GM21390 (cell line): ENCODE measurements at regions not wholly inside any gene's neighbourhood (a gene's known extent, or its start where the extent isn't known, plus 50 kb on each side); places are given as distances from the start of the nearest gene placed in this dataset.
"Not testable (repeated sequence)": the region's sequence is repeated elsewhere in the genome, so short reads cannot be mapped to it uniquely, and the experiment has no call there.

Experiments used
- ATAC-seq: cut with Tn5 transposase; IDR thresholded peaks from one replicate; pipeline ENCODE4 v1.9.1; 2021; ENCODE audit not compliant: unreplicated experiment

DNA sequence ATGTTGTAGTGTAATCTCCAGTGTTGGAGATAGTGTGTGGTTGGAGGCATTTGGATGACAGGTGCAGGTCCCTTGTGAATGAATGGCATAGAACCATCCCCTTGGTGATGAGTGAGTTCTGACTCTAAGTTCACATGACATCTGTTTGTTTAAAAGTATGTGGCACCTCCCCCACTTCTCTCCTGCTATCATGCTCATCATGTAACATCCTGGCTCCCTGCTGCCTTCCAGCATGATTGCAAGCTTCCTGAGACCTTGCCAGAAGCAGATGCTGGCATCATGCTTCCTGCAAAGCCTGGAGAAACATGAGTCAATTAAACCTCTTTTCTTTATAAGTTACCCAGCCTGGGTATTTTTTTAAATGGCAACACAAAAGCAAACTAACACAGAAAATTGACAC is 499.0 kb upstream of the SEMA3D start:
- no peak for ATAC-seq

GRCh38 chr7:85682833-85683620 is 496.2 kb upstream of the SEMA3D start:
- ATAC-seq = no peak

DNA sequence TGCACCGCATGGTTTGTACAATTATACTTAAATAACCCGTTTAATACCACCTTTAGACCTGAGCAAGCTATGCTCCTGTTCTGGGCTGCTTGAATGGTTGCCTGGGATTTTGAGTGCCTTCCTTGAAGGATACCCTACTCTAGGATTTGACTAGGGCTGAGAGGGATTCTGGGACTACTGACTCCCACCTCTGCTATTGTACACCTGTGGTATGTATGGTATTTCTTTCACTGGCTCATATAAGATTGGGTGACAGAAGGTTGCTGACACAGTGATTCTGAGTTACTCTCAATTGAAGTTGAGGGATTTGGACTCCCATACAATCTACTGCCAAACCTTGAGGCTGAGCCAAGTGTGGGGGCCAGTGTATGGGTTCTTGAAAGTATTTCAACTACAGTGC is 494.4 kb upstream of the SEMA3D start:
- no peak for ATAC-seq

GRCh38 chr7:85675093-85675492 is 488.2 kb upstream of the SEMA3D start:
- ATAC-seq = not testable (repeated sequence)

GRCh38 chr7:85673876-85674275 is 487.0 kb upstream of the SEMA3D start:
- ATAC-seq = no peak

GRCh38 chr7:85669225-85669624 is 482.4 kb upstream of the SEMA3D start:
- no peak for ATAC-seq

- no peak for ATAC-seq
Measured at GRCh38 chr7:85664341-85664740, 477.5 kb upstream of the SEMA3D start.

GRCh38 chr7:85659364-85659763 is 472.5 kb upstream of the SEMA3D start:
- no peak for ATAC-seq

DNA sequence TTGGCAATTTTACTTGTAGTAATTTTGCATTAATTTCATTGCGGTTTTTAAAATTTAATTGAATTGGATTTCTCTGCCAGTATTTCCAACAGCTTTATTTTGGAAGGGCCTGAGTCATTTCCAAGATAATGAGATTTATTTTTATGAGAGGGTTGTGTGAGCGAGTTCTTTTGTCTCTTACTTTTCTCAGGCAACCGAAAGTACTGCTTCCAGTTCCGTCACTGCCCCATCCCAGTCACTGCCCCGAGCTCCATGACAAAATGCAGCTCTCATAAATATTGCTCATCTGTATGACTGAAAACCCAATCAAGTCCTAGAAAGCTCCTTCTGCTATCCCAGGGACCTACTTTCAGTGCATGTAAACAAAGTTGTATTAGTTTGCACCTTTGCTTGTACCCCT is 468.4 kb upstream of the SEMA3D start:
- ATAC-seq = no peak

GRCh38 chr7:85644272-85644671 is 457.4 kb upstream of the SEMA3D start:
- no peak for ATAC-seq

- ATAC-seq = no peak
Measured at GRCh38 chr7:85641331-85641730, 454.5 kb upstream of the SEMA3D start.

- ATAC-seq = no peak
Measured at GRCh38 chr7:85638394-85638793, 451.5 kb upstream of the SEMA3D start.

DNA sequence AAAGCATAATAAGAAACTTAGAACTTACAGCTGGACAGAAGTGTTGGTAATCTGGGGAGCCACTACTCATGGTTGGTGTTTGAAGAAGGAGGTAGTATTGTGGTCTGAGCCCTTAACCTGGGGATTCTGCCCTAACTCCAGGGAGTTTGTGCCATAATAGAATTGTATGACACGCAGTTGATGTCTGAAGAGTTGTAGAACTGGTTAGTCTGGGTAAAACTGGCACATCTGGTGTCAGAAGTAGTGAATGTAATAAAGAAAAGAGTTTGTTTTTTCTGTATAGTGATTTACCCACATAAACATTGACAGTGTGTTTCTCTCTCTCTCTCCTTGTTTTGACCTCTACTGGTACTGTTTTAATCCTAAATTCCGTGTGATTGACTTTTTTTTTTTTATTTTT is 448.1 kb upstream of the SEMA3D start:
- no peak for ATAC-seq

DNA sequence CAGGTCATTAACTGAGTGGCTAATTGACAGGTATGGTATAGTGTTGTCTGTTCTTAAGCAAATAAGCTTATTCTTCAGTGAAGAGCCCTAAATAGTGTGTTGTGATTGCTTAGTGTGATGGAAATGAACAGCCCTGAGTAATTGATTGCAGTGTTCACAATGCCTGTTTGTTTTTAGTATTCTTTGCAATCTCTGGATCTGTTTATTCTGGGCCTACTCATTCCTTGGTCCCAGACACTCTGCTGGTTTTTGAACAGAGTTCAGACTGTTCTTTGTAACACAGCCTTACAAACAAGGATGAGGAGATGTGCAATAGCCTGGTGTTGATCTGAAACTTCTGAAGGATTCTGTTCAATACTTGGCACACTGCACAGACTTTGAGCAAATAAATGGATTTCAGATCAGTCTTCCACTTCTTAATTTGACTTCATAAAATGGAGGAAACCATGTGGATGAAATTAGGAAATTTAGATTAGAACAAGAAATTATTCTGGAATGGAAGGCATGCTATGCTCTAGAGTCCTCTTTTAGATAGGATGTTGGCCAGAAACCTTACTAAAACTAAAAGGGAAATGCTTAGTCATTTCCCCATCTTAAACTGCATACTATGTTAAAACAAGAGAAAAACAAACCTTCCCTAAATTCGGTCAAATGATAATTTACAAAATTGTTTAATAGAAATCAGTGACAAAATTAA is 444.2 kb upstream of the SEMA3D start:
- no peak for ATAC-seq

- ATAC-seq = no peak
Measured at GRCh38 chr7:85627791-85628586, 441.1 kb upstream of the SEMA3D start.

GRCh38 chr7:85622059-85622458 is 435.2 kb upstream of the SEMA3D start:
- no peak for ATAC-seq

DNA sequence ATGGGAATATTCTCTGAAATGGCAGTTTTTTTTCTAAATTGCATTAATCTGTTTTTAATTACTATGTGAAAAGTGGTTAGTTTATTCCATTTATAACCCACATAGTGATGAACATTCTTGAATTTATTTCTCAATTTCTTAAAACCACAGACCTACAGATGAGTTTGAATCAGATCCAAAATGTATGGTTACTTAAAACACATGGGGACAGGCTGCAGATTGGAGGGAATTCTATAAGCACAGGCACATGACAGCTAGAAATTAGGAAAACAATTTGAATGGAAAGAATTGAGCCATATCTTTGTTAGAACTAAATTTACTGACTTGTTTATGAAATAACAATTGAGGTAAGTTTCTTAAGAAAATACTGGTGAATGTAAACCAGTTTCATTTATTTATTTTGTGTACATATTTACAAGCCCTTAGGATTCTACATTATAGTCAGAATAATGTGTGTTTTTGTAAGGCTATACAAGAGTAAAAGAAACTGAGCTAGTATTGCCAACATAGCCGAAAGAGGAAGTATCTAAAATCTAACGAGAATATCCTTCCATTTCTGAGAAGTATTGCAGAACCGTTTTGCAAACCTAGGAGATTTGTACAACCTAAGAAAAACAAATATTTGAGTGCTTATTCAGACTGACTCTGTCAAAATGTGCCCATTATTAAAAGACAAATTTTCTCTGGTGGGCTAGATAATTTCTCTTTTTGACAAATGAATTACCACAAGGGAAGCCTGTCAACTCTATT is 434.3 kb upstream of the SEMA3D start:
- ATAC-seq = no peak

DNA sequence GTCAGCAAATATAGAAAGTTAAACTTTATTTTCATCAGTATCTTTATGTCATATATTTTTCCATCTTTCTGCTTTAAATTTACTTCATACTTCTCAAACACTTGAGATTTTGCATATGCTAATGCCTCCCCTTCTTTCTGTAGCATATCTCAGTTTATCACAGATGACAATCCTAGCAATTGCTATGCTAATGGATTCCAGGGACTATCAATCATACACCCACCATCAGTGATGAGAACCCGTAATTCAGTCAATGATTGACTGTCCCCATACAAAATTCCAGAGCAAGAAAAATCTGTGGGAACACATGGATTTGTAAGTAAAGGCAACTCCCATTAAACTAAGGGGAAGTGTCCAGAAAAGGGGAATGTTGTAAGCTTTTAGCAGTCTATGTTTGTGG is 432.4 kb upstream of the SEMA3D start:
- no peak for ATAC-seq

DNA sequence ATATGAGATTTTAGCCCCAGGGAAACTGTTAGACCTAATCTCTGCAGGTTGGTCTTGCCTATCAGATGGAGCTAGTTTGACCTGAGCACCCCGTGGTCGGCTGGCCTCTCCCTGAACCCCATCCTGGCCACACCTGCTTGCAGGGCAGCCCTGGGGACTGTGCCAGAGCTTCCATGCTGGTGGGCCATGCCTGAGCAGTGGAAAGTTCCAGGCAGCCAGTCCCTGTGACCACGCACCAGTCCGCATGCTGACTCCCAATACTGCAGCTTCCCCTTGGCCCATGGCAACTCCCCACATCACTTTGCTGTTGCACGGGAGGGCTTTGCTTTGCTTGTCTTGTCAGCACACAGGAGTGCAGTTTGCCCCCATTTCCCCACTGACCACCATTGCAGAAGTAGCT is 427.8 kb upstream of the SEMA3D start:
- no peak for ATAC-seq

DNA sequence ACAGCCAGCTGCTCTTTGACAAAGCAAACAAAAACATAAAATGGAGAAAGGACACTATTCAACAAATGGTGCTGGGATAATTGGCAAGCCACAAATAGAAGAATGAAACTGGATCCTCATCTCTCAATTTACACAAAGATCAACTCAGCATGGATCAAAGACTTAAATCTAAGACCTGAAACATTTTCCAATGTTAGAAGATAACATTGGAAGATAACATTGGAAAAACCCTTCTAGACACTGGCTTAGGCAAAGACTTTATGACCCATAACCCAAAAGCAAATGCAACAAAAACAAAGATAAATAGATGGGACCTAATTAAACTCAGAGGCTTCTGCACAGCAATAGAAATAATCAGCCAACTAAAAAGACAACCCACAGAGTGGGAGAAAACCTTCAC is 425.7 kb upstream of the SEMA3D start:
- no peak for ATAC-seq

DNA sequence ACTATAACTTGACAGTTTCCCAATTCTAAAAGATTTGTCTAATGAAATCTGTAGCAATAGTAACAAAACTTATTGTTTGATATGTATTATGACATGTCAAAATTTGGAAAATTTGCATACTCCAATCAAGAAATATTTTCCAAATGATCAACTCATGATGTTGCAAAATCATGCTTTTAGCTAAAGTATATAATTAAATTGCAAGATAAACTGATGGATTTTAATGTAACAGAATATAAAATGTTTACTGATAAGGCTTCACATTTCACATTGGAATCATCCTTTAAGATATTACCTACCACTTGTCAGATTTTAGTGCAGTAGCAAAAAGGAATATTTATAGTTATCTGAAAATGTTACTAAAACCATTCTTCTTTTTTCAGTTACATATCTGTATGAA is 421.9 kb upstream of the SEMA3D start:
- no peak for ATAC-seq
